KMS-11 (cell line): ENCODE measurements at regions not wholly inside any gene's neighbourhood (a gene's known extent, or its start where the extent isn't known, plus 50 kb on each side); places are given as distances from the start of the nearest gene placed in this dataset.

Experiments
- H2AFZ ChIP-seq: fragments of 200-600 bp; sonication (generic); 2 replicates; pipeline ENCODE4 v1.6.1; 2016; ENCODE audit warnings: antibody characterized with exemption, mixed run types, low read depth
- H3K27ac ChIP-seq: fragments of 200-600 bp; sonication (generic); 2 replicates; pipeline ENCODE4 v1.6.1; 2016; ENCODE audit warnings: mild to moderate bottlenecking, mixed run types
- H3K27me3 ChIP-seq: fragments of 200-600 bp; sonication (generic); 2 replicates; pipeline ENCODE4 v1.6.1; 2017; ENCODE audit warnings: mild to moderate bottlenecking, low read depth, mixed run types, moderate library complexity; ENCODE audit not compliant: insufficient read depth
- H3K36me3 ChIP-seq: fragments of 200-600 bp; sonication (generic); 2 replicates; pipeline ENCODE4 v1.6.1; 2017; ENCODE audit warnings: mild to moderate bottlenecking, mixed run types; ENCODE audit not compliant: insufficient read depth
- H3K4me1 ChIP-seq: fragments of 200-600 bp; sonication (generic); 2 replicates; pipeline ENCODE4 v1.6.1; 2016; ENCODE audit warnings: mild to moderate bottlenecking, low read depth, mixed run types; ENCODE audit not compliant: poor library complexity, severe bottlenecking
- H3K4me2 ChIP-seq: fragments of 200-600 bp; sonication (generic); 2 replicates; pipeline ENCODE4 v1.7.0; 2016; ENCODE audit warnings: mild to moderate bottlenecking, mixed run types
- H3K4me3 ChIP-seq: fragments of 200-600 bp; sonication (generic); IDR thresholded peaks from 2 replicates; pipeline ENCODE4 v1.6.1; 2017; ENCODE audit warnings: low read depth, low read length, mixed read lengths; ENCODE audit not compliant: insufficient read depth
- H3K79me2 ChIP-seq: fragments of 200-600 bp; sonication (generic); 2 replicates; pipeline ENCODE4 v1.6.1; 2016; ENCODE audit warnings: low read depth, mixed run types; ENCODE audit not compliant: insufficient read depth
- H3K9ac ChIP-seq: fragments of 200-600 bp; sonication (generic); 2 replicates; pipeline ENCODE4 v1.6.1; 2016; ENCODE audit warnings: mild to moderate bottlenecking, mixed run types
- H4K20me1 ChIP-seq: fragments of 200-600 bp; sonication (generic); 2 replicates; pipeline ENCODE4 v1.6.1; 2016; ENCODE audit warnings: mild to moderate bottlenecking, mixed run types; ENCODE audit not compliant: insufficient read depth
- CTCF ChIP-seq: fragments of 200-600 bp; sonication (generic); conservative IDR thresholded peaks from 2 replicates; pipeline ENCODE4 v1.6.1; 2017; ENCODE audit warnings: low read depth, mild to moderate bottlenecking, antibody characterized with exemption, low read length, moderate library complexity, mixed read lengths

DNA sequence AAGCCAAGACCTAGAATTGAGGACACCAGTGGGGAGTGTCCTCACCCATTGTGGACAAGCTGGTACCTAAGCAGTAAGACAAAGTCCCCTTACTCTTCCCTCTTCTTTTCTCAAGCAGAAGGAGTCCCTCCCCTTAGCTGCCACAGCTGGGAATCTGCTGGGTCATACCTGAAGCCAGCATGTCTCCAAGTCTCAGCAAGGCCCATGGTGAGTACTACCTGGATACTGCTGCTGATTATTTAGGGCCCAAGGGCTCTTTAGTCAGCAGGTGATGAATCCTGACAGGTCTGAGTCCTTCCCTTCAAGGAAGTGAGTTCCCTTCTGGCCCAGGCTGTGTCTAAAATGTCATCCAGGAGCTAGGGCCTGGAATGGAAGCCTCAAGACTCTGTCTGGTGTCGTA lies 198.6 kb upstream of the STK17B start:
- H4K20me1 ChIP-seq, result no peaks in the 10 kb centered on the region
- no peak overlapping the region for H3K4me3 ChIP-seq
- no peaks in the 10 kb centered on the region for H3K36me3 ChIP-seq
- H3K4me2 ChIP-seq, result no peak overlapping the region
- H3K27me3 ChIP-seq, result no peaks in the 10 kb centered on the region
- no peak overlapping the region for H3K27ac ChIP-seq
- no peak overlapping the region for H3K9ac ChIP-seq
- no peaks in the 10 kb centered on the region for H3K4me1 ChIP-seq
- no peak overlapping the region for H2AFZ ChIP-seq
- H3K79me2 ChIP-seq, result no peaks in the 10 kb centered on the region
- TF ChIP-seq CTCF, result no peak

DNA sequence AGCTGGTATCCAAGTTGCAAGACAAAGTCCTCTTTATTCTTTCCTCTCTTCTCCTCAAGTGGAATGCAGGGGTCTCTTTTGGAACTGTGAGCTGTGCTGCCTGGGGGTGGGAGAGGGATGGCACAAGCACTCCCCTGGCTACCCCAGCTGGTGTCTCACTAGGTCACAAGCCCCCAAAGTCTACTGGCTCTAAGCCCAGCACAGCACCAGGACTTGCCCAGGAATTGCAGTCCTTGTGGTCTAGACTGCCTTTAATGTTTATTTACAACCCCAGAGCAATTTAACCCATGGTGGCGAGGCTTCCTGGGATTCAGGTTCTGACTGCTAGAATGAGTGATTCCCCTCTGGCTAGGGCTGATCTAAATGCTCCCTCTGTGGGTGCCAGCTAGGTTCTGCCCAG lies 199.0 kb upstream of the STK17B start:
- H3K79me2 ChIP-seq, result no peaks in the 10 kb centered on the region
- H3K36me3 ChIP-seq, result no peaks in the 10 kb centered on the region
- no peak overlapping the region for H2AFZ ChIP-seq
- no peaks in the 10 kb centered on the region for H3K4me1 ChIP-seq
- no peak overlapping the region for H3K9ac ChIP-seq
- no peak overlapping the region for H3K27ac ChIP-seq
- H3K4me3 ChIP-seq, result no peak overlapping the region
- no peak overlapping the region for H3K4me2 ChIP-seq
- no peak for TF ChIP-seq CTCF
- H3K27me3 ChIP-seq, result no peaks in the 10 kb centered on the region
- H4K20me1 ChIP-seq, result no peaks in the 10 kb centered on the region

GRCh38 chr2:196372276-196372809 lies 201.0 kb upstream of the STK17B start:
- Histone ChIP-seq H3K4me3 (no peak overlapping the region), H3K27me3 (no peaks in the 10 kb centered on the region), H3K4me2 (no peak overlapping the region), H2AFZ (no peak overlapping the region), H3K4me1 (no peaks in the 10 kb centered on the region), H3K9ac (no peak overlapping the region), H3K27ac (no peak overlapping the region), H3K36me3 (no peaks in the 10 kb centered on the region), H3K79me2 (no peaks in the 10 kb centered on the region), H4K20me1 (no peaks in the 10 kb centered on the region)
- TF ChIP-seq CTCF, result no peak

- no peak for TF ChIP-seq CTCF
- Histone ChIP-seq H3K4me3 (no peak overlapping the region), H3K36me3 (no peaks in the 10 kb centered on the region)
Observed at GRCh38 chr2:196372811-196373664, 201.7 kb upstream of the STK17B start.

More at GRCh38 chr2:196372811-196373664, 201.7 kb upstream of the STK17B start:
- H3K9ac ChIP-seq, result no peak overlapping the region
- no peak overlapping the region for H3K4me2 ChIP-seq
- no peaks in the 10 kb centered on the region for H3K79me2 ChIP-seq
- no peaks in the 10 kb centered on the region for H3K4me1 ChIP-seq
- no peaks in the 10 kb centered on the region for H4K20me1 ChIP-seq
- H2AFZ ChIP-seq, result no peak overlapping the region
- no peak overlapping the region for H3K27ac ChIP-seq
- no peaks in the 10 kb centered on the region for H3K27me3 ChIP-seq
